Kidney (tissue), 13 donors: ENCODE measurements at regions not wholly inside any gene's neighbourhood (a gene's known extent, or its start where the extent isn't known, plus 50 kb on each side); places are given as distances from the start of the nearest gene placed in this dataset.

Experiments used
- DNase-seq, 5 donors: peaks; one replicate each; pipeline ENCODE4 v3.0.0-alpha.2; 2013 to 2020
- FAIRE-seq: peaks from 2 replicates; lab custom pipeline; 2012; peaks lifted over from hg19 to GRCh38; lab: Jason Lieb, UNC
- H3K27ac ChIP-seq, 2 donors: one replicate each; pipeline ENCODE4 v1.7.0; 2013; ENCODE audit warnings: low read depth in 2 of 2, low read length in 2 of 2, inconsistent platforms in 1 of 2
- H3K27me3 ChIP-seq: one replicate; pipeline ENCODE4 v1.7.1; 2013; ENCODE audit warnings: low read length, inconsistent platforms; ENCODE audit not compliant: control insufficient read depth, insufficient read depth
- H3K36me3 ChIP-seq, 3 donors: one replicate each; pipeline versions ENCODE4 v1.7.0 to v1.7.1; 2013; ENCODE audit warnings: low read length in 3 of 3, control low read depth in 1 of 3, inconsistent platforms in 1 of 3; ENCODE audit not compliant: insufficient read depth in 3 of 3, control insufficient read depth in 2 of 3
- H3K4me1 ChIP-seq, 3 donors: one replicate each; pipeline versions ENCODE4 v1.7.0 to v1.7.1; 2013; ENCODE audit warnings: low read length in 3 of 3, inconsistent platforms in 1 of 3, low read depth in 1 of 3; ENCODE audit not compliant: control insufficient read depth in 2 of 3, insufficient read depth in 2 of 3
- H3K4me3 ChIP-seq, 3 donors: one replicate each; pipeline versions ENCODE4 v1.7.0 to v1.8.1; 2013; ENCODE audit warnings: low read length in 3 of 3, control low read depth in 1 of 3, inconsistent platforms in 1 of 3
- H3K9ac ChIP-seq, 3 donors: one replicate each; pipeline versions ENCODE4 v1.7.0 to v1.7.1; 2013; ENCODE audit warnings: low read length in 3 of 3, control low read depth in 1 of 3, inconsistent platforms in 1 of 3
- H3K9me3 ChIP-seq, 3 donors: one replicate each; pipeline versions ENCODE4 v1.7.0 to v1.7.1; 2013; ENCODE audit warnings: low read length in 3 of 3, control low read depth in 1 of 3, inconsistent platforms in 1 of 3; ENCODE audit not compliant: control insufficient read depth in 2 of 3, insufficient read depth in 1 of 3
- intact Hi-C: fragments of 100-400 bp; cut with DNase I; formaldehyde crosslinking; loops from one replicate; pipeline ENCODE4 v1.11.1; 2022
- TF ChIP-seq, protein P1 (sequence below): IDR thresholded peaks from 3 replicates; pipeline ENCODE4 v1.5.1; 2012; ENCODE audit warnings: mild to moderate bottlenecking, moderate library complexity, borderline replicate concordance; ENCODE audit not compliant: insufficient read depth; ENCODE audit errors: extremely low read depth
- donor health status: control.
- donor health status: control.
- donor health status: control.
- donor health status: control.
- donor health status: control.
- donor health status: DM: yes; HTN: yes; CAD: no.
- donor health status: Normal renal cell carcinoma (clear cell type).

GRCh38 chrX:112961981-112962380 is 121.3 kb upstream of the AMOT start:
- peaks cover 3% of the 10 kb centered on the region for H3K27me3 ChIP-seq
- no peak overlapping the region for H3K4me3 ChIP-seq
- H3K4me1 ChIP-seq, result no peaks in the 10 kb centered on the region
- no peak for FAIRE-seq
- no peaks in the 10 kb centered on the region for H3K36me3 ChIP-seq
- no peak for DNase-seq
- no peak overlapping the region for H3K9ac ChIP-seq
- no peaks in the 10 kb centered on the region for H3K9me3 ChIP-seq
- H3K27ac ChIP-seq, result no peak overlapping the region
- intact Hi-C loops, result no loop called here
- TF ChIP-seq, protein P1, sequence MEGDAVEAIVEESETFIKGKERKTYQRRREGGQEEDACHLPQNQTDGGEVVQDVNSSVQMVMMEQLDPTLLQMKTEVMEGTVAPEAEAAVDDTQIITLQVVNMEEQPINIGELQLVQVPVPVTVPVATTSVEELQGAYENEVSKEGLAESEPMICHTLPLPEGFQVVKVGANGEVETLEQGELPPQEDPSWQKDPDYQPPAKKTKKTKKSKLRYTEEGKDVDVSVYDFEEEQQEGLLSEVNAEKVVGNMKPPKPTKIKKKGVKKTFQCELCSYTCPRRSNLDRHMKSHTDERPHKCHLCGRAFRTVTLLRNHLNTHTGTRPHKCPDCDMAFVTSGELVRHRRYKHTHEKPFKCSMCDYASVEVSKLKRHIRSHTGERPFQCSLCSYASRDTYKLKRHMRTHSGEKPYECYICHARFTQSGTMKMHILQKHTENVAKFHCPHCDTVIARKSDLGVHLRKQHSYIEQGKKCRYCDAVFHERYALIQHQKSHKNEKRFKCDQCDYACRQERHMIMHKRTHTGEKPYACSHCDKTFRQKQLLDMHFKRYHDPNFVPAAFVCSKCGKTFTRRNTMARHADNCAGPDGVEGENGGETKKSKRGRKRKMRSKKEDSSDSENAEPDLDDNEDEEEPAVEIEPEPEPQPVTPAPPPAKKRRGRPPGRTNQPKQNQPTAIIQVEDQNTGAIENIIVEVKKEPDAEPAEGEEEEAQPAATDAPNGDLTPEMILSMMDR, result no peak

GRCh38 chrX:112947981-112948615 is 107.5 kb upstream of the AMOT start:
- DNase-seq, result peak in 1 of 5 donors; percentile 30
- Histone ChIP-seq H3K4me1 (no peaks in the 10 kb centered on the region), H3K36me3 (no peaks in the 10 kb centered on the region), H3K9ac (no peak overlapping the region), H3K27me3 (no peaks in the 10 kb centered on the region), H3K9me3 (no peaks in the 10 kb centered on the region), H3K4me3 (no peak overlapping the region), H3K27ac (no peak overlapping the region)
- TF ChIP-seq, protein P1, result no peak
- no peak for FAIRE-seq
- intact Hi-C loops, result no loop called here

- Histone ChIP-seq H3K36me3 (no peaks in the 10 kb centered on the region), H3K27ac (no peak overlapping the region), H3K27me3 (no peaks in the 10 kb centered on the region), H3K4me3 (no peak overlapping the region), H3K9me3 (no peaks in the 10 kb centered on the region), H3K4me1 (no peaks in the 10 kb centered on the region), H3K9ac (no peak overlapping the region)
- TF ChIP-seq, protein P1, result no peak
- DNase-seq, result no peak
- FAIRE-seq, result no peak
- intact Hi-C loops, result no loop called here
Observed at GRCh38 chrX:112946227-112946626, 105.6 kb upstream of the AMOT start.

DNA sequence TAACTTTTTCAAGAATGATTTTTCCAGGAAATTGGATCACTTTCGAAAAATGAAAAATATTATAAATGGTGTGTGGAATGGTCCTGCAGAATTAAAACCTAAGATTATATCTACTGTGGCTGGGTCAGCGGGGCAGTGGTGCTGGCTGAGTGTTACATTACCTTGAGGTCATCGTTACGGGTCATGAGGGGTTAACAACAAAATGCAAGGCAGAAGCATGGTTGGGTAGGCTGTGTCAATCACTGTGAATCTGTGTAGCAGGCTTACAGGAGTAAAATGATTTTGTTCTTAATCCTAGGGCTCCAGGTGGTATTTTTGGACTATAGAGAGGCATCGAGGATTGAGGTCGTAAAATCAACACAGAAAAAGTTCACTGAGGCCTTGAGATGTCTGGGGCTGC is 105.2 kb upstream of the AMOT start:
- Histone ChIP-seq H3K27me3 (no peaks in the 10 kb centered on the region), H3K4me3 (no peak overlapping the region), H3K9me3 (no peaks in the 10 kb centered on the region), H3K36me3 (no peaks in the 10 kb centered on the region), H3K9ac (no peak overlapping the region), H3K27ac (no peak overlapping the region), H3K4me1 (no peaks in the 10 kb centered on the region)
- DNase-seq (peak in 4 of 5 donors; percentile 34 to 72 (median 54)), FAIRE-seq (no peak)
- intact Hi-C loops, result no loop called here
- TF ChIP-seq, protein P1, result no peak
